Lower lobe of right lung (tissue), 2 donors: ENCODE measurements at regions not wholly inside any gene's neighbourhood (a gene's known extent, or its start where the extent isn't known, plus 50 kb on each side); places are given as distances from the start of the nearest gene placed in this dataset.
"Not testable (repeated sequence)": the region's sequence is repeated elsewhere in the genome, so short reads cannot be mapped to it uniquely, and the experiment has no call there.

ENCODE experiments used
- ATAC-seq, 2 donors: fragments of 200-7000 bp; cut with Tn5 transposase; one replicate each; pipeline ENCODE4 v1.9.1; 2020 to 2022; ENCODE audit warnings: mild to moderate bottlenecking in 2 of 2, moderate library complexity in 2 of 2
- DNase-seq: peaks from one replicate; pipeline ENCODE4 v3.0.0-alpha.2; 2020
- H3K27ac ChIP-seq: fragments of 200-600 bp; one replicate; pipeline ENCODE4 v1.8.0; 2022
- H3K27me3 ChIP-seq: fragments of 200-600 bp; one replicate; pipeline ENCODE4 v1.8.0; 2022; ENCODE audit warnings: low read depth
- H3K36me3 ChIP-seq: fragments of 200-600 bp; one replicate; pipeline ENCODE4 v1.8.0; 2022; ENCODE audit warnings: mild to moderate bottlenecking
- H3K4me1 ChIP-seq: fragments of 200-600 bp; one replicate; pipeline ENCODE4 v1.8.0; 2022
- H3K4me3 ChIP-seq: fragments of 200-600 bp; one replicate; pipeline ENCODE4 v1.8.0; 2022; ENCODE audit warnings: mild to moderate bottlenecking
- H3K9me3 ChIP-seq: fragments of 200-600 bp; one replicate; pipeline ENCODE4 v1.8.0; 2022
- intact Hi-C: fragments of 100-400 bp; cut with DNase I; formaldehyde crosslinking; loops from one replicate; pipeline ENCODE4 v1.11.0; 2022
- TF ChIP-seq, protein P1 (sequence below): fragments of 200-600 bp; IDR thresholded peaks from one replicate; pipeline ENCODE4 v1.8.0; 2022; ENCODE audit warnings: antibody characterized with exemption, mild to moderate bottlenecking
- donor health status: DM: no; HTN: yes; CAD: no; lungs with severe emphysema.

GRCh38 chr4:115456231-115456630, 342.8 kb upstream of the NDST4 start:
- H3K4me1 ChIP-seq = no peaks in the 10 kb centered on the region
- ATAC-seq = no peak
- no peak for DNase-seq
- H3K27me3 ChIP-seq = no peaks in the 10 kb centered on the region
- intact Hi-C loops = no loop called here
- H3K9me3 ChIP-seq = no peaks in the 10 kb centered on the region
- H3K27ac ChIP-seq = no peak overlapping the region
- no peak overlapping the region for H3K4me3 ChIP-seq
- H3K36me3 ChIP-seq = no peaks in the 10 kb centered on the region
- TF ChIP-seq, protein P1, sequence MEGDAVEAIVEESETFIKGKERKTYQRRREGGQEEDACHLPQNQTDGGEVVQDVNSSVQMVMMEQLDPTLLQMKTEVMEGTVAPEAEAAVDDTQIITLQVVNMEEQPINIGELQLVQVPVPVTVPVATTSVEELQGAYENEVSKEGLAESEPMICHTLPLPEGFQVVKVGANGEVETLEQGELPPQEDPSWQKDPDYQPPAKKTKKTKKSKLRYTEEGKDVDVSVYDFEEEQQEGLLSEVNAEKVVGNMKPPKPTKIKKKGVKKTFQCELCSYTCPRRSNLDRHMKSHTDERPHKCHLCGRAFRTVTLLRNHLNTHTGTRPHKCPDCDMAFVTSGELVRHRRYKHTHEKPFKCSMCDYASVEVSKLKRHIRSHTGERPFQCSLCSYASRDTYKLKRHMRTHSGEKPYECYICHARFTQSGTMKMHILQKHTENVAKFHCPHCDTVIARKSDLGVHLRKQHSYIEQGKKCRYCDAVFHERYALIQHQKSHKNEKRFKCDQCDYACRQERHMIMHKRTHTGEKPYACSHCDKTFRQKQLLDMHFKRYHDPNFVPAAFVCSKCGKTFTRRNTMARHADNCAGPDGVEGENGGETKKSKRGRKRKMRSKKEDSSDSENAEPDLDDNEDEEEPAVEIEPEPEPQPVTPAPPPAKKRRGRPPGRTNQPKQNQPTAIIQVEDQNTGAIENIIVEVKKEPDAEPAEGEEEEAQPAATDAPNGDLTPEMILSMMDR = no peak

GRCh38 chr4:115454228-115454627, 340.8 kb upstream of the NDST4 start:
- Histone ChIP-seq H3K4me1 (no peaks in the 10 kb centered on the region), H3K36me3 (no peaks in the 10 kb centered on the region), H3K27ac (no peak overlapping the region), H3K9me3 (no peaks in the 10 kb centered on the region), H3K27me3 (no peaks in the 10 kb centered on the region), H3K4me3 (no peak overlapping the region)
- ATAC-seq (peak; percentile 61 to 88), DNase-seq (no peak)
- TF ChIP-seq, protein P1 = no peak
- intact Hi-C loops = no loop called here

- no peak for ATAC-seq
- no peak for DNase-seq
- Histone ChIP-seq H3K4me3 (no peak overlapping the region), H3K27ac (no peak overlapping the region), H3K36me3 (no peaks in the 10 kb centered on the region), H3K27me3 (no peaks in the 10 kb centered on the region), H3K9me3 (no peaks in the 10 kb centered on the region), H3K4me1 (no peaks in the 10 kb centered on the region)
- TF ChIP-seq, protein P1 = no peak
- intact Hi-C loops = no loop called here
Measured at GRCh38 chr4:115453416-115453815, 340.0 kb upstream of the NDST4 start.

GRCh38 chr4:115452229-115452628, 338.8 kb upstream of the NDST4 start:
- DNase-seq, intact Hi-C loops, ATAC-seq, H3K27me3 ChIP-seq, H3K9me3 ChIP-seq, H3K4me1 ChIP-seq, H3K4me3 ChIP-seq, H3K36me3 ChIP-seq, H3K27ac ChIP-seq: not testable (repeated sequence)

- Histone ChIP-seq H3K4me3 (no peak overlapping the region), H3K9me3 (no peaks in the 10 kb centered on the region), H3K36me3 (no peaks in the 10 kb centered on the region), H3K27me3 (no peaks in the 10 kb centered on the region), H3K27ac (no peak overlapping the region), H3K4me1 (no peaks in the 10 kb centered on the region)
- ATAC-seq = no peak
- intact Hi-C loops = no loop called here
- no peak for DNase-seq
- TF ChIP-seq, protein P1 = no peak
Measured at GRCh38 chr4:115437739-115438138, 324.3 kb upstream of the NDST4 start.

- no peak for DNase-seq
- Histone ChIP-seq H3K36me3 (no peaks in the 10 kb centered on the region), H3K27me3 (no peaks in the 10 kb centered on the region), H3K4me1 (no peaks in the 10 kb centered on the region), H3K4me3 (no peak overlapping the region), H3K9me3 (no peaks in the 10 kb centered on the region), H3K27ac (no peak overlapping the region)
- TF ChIP-seq, protein P1 = no peak
- peak; percentile 48 to 69 for ATAC-seq
- intact Hi-C loops = no loop called here
Measured at GRCh38 chr4:115433491-115433890, 320.1 kb upstream of the NDST4 start.
